Liver (tissue), 2 donors: ENCODE measurements at regions not wholly inside any gene's neighbourhood (a gene's known extent, or its start where the extent isn't known, plus 50 kb on each side); places are given as distances from the start of the nearest gene placed in this dataset.

Experiments
- YY1 ChIP-seq: IDR thresholded peaks from 2 replicates; pipeline ENCODE4 v1.6.1; 2016; ENCODE audit warnings: antibody characterized with exemption, mild to moderate bottlenecking
- TF ChIP-seq, protein P1 (sequence below): fragments of 150-350 bp; IDR thresholded peaks from 2 replicates; pipeline ENCODE4 v1.5.1; 2017; ENCODE audit warnings: improper control_type of control experiment, low read depth, low read length; ENCODE audit not compliant: missing input control
- donor health status: healthy.

DNA sequence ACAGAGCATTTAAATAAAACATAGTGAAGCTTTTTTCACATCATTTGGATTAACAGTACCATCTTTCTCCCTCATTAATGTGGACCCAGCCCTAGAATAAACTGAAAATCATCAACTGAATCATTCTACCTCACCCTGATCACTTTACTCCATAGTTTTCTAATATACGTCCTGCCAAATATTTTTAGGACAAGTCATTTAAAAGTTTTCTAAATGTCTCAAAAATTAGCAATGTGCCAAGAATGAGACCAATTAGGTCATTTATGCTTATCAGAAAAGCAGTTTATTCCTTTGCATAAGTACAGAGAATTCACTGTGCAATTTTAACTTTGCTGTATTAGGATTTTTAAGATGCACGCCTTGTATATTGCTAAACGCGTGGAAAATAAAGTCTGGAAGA, 284.4 kb downstream of the PIK3R1 start:
- TF ChIP-seq, protein P1, sequence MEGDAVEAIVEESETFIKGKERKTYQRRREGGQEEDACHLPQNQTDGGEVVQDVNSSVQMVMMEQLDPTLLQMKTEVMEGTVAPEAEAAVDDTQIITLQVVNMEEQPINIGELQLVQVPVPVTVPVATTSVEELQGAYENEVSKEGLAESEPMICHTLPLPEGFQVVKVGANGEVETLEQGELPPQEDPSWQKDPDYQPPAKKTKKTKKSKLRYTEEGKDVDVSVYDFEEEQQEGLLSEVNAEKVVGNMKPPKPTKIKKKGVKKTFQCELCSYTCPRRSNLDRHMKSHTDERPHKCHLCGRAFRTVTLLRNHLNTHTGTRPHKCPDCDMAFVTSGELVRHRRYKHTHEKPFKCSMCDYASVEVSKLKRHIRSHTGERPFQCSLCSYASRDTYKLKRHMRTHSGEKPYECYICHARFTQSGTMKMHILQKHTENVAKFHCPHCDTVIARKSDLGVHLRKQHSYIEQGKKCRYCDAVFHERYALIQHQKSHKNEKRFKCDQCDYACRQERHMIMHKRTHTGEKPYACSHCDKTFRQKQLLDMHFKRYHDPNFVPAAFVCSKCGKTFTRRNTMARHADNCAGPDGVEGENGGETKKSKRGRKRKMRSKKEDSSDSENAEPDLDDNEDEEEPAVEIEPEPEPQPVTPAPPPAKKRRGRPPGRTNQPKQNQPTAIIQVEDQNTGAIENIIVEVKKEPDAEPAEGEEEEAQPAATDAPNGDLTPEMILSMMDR: no peak
- no peak for TF ChIP-seq YY1
